GM23338 (cell line): ENCODE measurements at regions not wholly inside any gene's neighbourhood (a gene's known extent, or its start where the extent isn't known, plus 50 kb on each side); places are given as distances from the start of the nearest gene placed in this dataset.

Experiments
- ATAC-seq: fragments of 200-7000 bp; cut with Tn5 transposase; 3 replicates; pipeline ENCODE4 v1.9.1; 2020
- DNase-seq: peaks from one replicate; pipeline ENCODE4 v3.0.0-alpha.2; 2015; ENCODE audit warnings: low spot score
- H2AFZ ChIP-seq: fragments of 200-600 bp; sonication (generic); 2 replicates; pipeline ENCODE4 v1.8.0; 2016; ENCODE audit warnings: antibody characterized with exemption, mild to moderate bottlenecking, moderate library complexity
- H3F3A ChIP-seq: fragments of 200-600 bp; sonication (generic); replicated peaks from 2 replicates; pipeline ENCODE4 v1.8.0; 2017; ENCODE audit warnings: antibody characterized with exemption, mixed run types, low read depth
- H3K27ac ChIP-seq: fragments of 200-600 bp; sonication (generic); 2 replicates; pipeline ENCODE4 v1.6.1; 2016; ENCODE audit warnings: low read depth
- H3K27me3 ChIP-seq: fragments of 200-600 bp; sonication (generic); 2 replicates; pipeline ENCODE4 v1.8.0; 2016; ENCODE audit warnings: mild to moderate bottlenecking, mixed run types, moderate library complexity; ENCODE audit not compliant: insufficient read depth
- H3K36me3 ChIP-seq: fragments of 200-600 bp; sonication (generic); 2 replicates; pipeline ENCODE4 v1.8.0; 2016; ENCODE audit warnings: mild to moderate bottlenecking; ENCODE audit not compliant: insufficient read depth
- H3K4me1 ChIP-seq: fragments of 200-600 bp; sonication (generic); 2 replicates; pipeline ENCODE4 v1.8.0; 2016; ENCODE audit warnings: mild to moderate bottlenecking, moderate library complexity; ENCODE audit not compliant: insufficient read depth
- H3K4me2 ChIP-seq: fragments of 200-600 bp; sonication (generic); 2 replicates; pipeline ENCODE4 v1.7.1; 2017; ENCODE audit warnings: mixed run types
- H3K4me3 ChIP-seq: fragments of 200-600 bp; sonication (generic); 2 replicates; pipeline ENCODE4 v1.6.1; 2016; ENCODE audit warnings: mixed run types
- H3K79me2 ChIP-seq: fragments of 200-600 bp; sonication (generic); replicated peaks from 2 replicates; pipeline ENCODE4 v1.8.0; 2017; ENCODE audit warnings: mild to moderate bottlenecking; ENCODE audit not compliant: insufficient read depth
- H3K9me2 ChIP-seq: fragments of 200-600 bp; sonication (generic); 2 replicates; pipeline ENCODE4 v1.8.0; 2017; ENCODE audit not compliant: insufficient read depth
- H4K20me1 ChIP-seq: fragments of 200-600 bp; sonication (generic); replicated peaks from 2 replicates; pipeline ENCODE4 v1.8.0; 2017; ENCODE audit warnings: mild to moderate bottlenecking; ENCODE audit not compliant: insufficient read depth
- H3K27ac Mint-ChIP-seq: 2 replicates; pipeline ENCODE4 v1.8.0; 2020; ENCODE audit warnings: inconsistent platforms, mild to moderate bottlenecking, moderate library complexity, mixed read lengths
- H3K27me3 Mint-ChIP-seq: 3 replicates; pipeline ENCODE4 v1.8.0; 2022; ENCODE audit warnings: low read depth, mild to moderate bottlenecking, moderate library complexity, mixed read lengths, inconsistent platforms; ENCODE audit not compliant: insufficient read depth, poor library complexity
- H3K36me3 Mint-ChIP-seq: 3 replicates; pipeline ENCODE4 v1.8.0; 2021; ENCODE audit warnings: low read depth, mild to moderate bottlenecking, inconsistent platforms, moderate library complexity, mixed read lengths
- H3K4me1 Mint-ChIP-seq: 3 replicates; pipeline ENCODE4 v1.8.0; 2020; ENCODE audit warnings: mild to moderate bottlenecking, inconsistent platforms, mixed read lengths
- H3K4me3 Mint-ChIP-seq: 3 replicates; pipeline ENCODE4 v1.8.0; 2021; ENCODE audit warnings: moderate library complexity, mild to moderate bottlenecking, inconsistent platforms, mixed read lengths
- H3K9me3 Mint-ChIP-seq: 3 replicates; pipeline ENCODE4 v1.8.0; 2020; ENCODE audit warnings: moderate library complexity, mild to moderate bottlenecking, inconsistent platforms, mixed read lengths
- CTCF ChIP-seq, 2 experiments: fragments of 200-600 bp in 1 of 2; sonication (generic) in 1 of 2; conservative IDR thresholded peaks; 2 replicates each; pipeline versions ENCODE4 v1.5.1 to v1.6.1; 2016 to 2017; ENCODE audit warnings: antibody characterized with exemption in 2 of 2, low read depth in 2 of 2, mild to moderate bottlenecking in 2 of 2, moderate library complexity in 1 of 2
- JUNB ChIP-seq: IDR thresholded peaks from one replicate; pipeline ENCODE4 v1.6.1; 2016; ENCODE audit warnings: antibody characterized with exemption; ENCODE audit not compliant: unreplicated experiment
- POLR2AphosphoS5 ChIP-seq: IDR thresholded peaks from 2 replicates; pipeline ENCODE4 v1.6.1; 2016; ENCODE audit warnings: antibody characterized with exemption, low read depth
- STAT1 ChIP-seq: IDR thresholded peaks from one replicate; pipeline ENCODE4 v1.6.1; 2016; ENCODE audit warnings: antibody characterized with exemption; ENCODE audit not compliant: unreplicated experiment
- ZNF462 ChIP-seq: fragments of 250-450 bp; sonication (Bioruptor Pico); IDR thresholded peaks from 2 replicates; pipeline ENCODE4 v1.5.0; 2020; ENCODE audit warnings: mild to moderate bottlenecking, moderate library complexity

GRCh38 chr18:29549759-29550158 is 1372.8 kb upstream of the CDH2 start (continued):
- no peak for TF ChIP-seq ZNF462 (CRISPR knock-in tag)

GRCh38 chr18:29547626-29548025 is 1370.7 kb upstream of the CDH2 start:
- no peaks in the 10 kb centered on the region for H4K20me1 ChIP-seq
- H2AFZ ChIP-seq = no peak overlapping the region
- no peaks in the 10 kb centered on the region for H3K4me1 Mint-ChIP-seq
- H3K4me1 ChIP-seq = no peaks in the 10 kb centered on the region
- H3K79me2 ChIP-seq = no peaks in the 10 kb centered on the region
- H3K36me3 ChIP-seq = no peaks in the 10 kb centered on the region
- no peak overlapping the region for H3K4me3 Mint-ChIP-seq
- no peak overlapping the region for H3K27ac Mint-ChIP-seq
- ATAC-seq = no peak
- DNase-seq = no peak
- H3K9me2 ChIP-seq = peaks cover 9% of the 10 kb centered on the region
- no peak overlapping the region for H3K4me3 ChIP-seq
- H3K36me3 Mint-ChIP-seq = no peaks in the 10 kb centered on the region
- no peak overlapping the region for H3K27ac ChIP-seq
- H3K4me2 ChIP-seq = no peak overlapping the region
- no peaks in the 10 kb centered on the region; the same call in 2 of the 3 replicates for H3K9me3 Mint-ChIP-seq
- H3K27me3 ChIP-seq = no peaks in the 10 kb centered on the region
- H3F3A ChIP-seq = no peaks in the 10 kb centered on the region
- H3K27me3 Mint-ChIP-seq = no peaks in the 10 kb centered on the region
- TF ChIP-seq STAT1 (no peak), ZNF462 (CRISPR knock-in tag) (no peak), CTCF (conservative IDR thresholded peaks at IDR 0.05; ENCODE audit: low read depth in 2 of 2) (no peak), POLR2AphosphoS5 (no peak), JUNB (no peak)
